ENCODE measurements at regions not wholly inside any gene's neighbourhood (a gene's known extent, or its start where the extent isn't known, plus 50 kb on each side); places are given as distances from the start of the nearest gene placed in this dataset.
A peak's percentile ranks its signal among the peaks of the same experiment; 100 is the strongest.

DNA sequence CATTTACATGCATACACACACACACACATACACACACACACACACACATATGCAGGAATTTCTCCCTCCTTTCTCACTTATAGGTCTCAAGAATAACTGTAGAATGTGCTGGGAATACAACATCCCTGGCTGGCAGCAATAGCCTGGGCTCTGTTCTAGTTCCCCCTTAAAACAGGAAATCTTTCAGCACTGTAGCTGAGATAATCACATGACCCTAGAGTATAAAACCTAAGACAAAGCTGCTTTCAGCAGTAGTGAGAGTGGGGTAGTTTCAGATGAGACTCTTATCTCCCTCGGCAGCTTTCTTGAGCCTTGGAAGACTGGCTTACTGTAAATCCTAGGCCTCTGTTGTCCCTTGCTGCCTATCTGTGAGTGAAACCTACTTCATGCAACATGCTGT lies 137.4 kb upstream of the AKR1E2 start:
- H3K9me3 ChIP-seq (ENCODE audit: low read depth) = no peaks in the 10 kb centered on the region
- WGBS, 2 experiments (ENCODE audit: low coverage in 1 of 2, low lambda C conversion rate in 2 of 2, missing lambda C conversion rate in 2 of 2) = 94 to 100% methylated on average over 1 of the region's 1 CpG
- H4K20me1 ChIP-seq (ENCODE audit: insufficient read depth) = no peaks in the 10 kb centered on the region
- no peaks in the 10 kb centered on the region for H3K79me2 ChIP-seq (ENCODE audit: insufficient read depth)
- DNase-seq = no peak
- no peaks in the 10 kb centered on the region for H3K9me2 ChIP-seq (ENCODE audit: insufficient read depth)
- no peak overlapping the region for H3K4me3 ChIP-seq
- H3K36me3 ChIP-seq (ENCODE audit: low read depth) = no peaks in the 10 kb centered on the region
- H3K27ac ChIP-seq = no peak overlapping the region
- no peak overlapping the region for H3K9ac ChIP-seq
- in situ Hi-C loops (cut with MboI) = no loop called here
- H3K4me2 ChIP-seq (ENCODE audit: unreplicated experiment) = no peak overlapping the region
- H3F3A ChIP-seq (ENCODE audit: insufficient read depth) = peaks cover 30% of the 10 kb centered on the region
- no peak for TF ChIP-seq EZH2 (IDR thresholded peaks at IDR 0.05; ENCODE audit: insufficient read depth, poor library complexity, severe bottlenecking)
- no peak for TF ChIP-seq EZH2phosphoT487 (IDR thresholded peaks at IDR 0.05; ENCODE audit: insufficient read depth, low read depth)
- H2AFZ ChIP-seq = no peak overlapping the region
- H3K4me1 ChIP-seq (ENCODE audit: insufficient read depth) = peaks cover 54% of the 10 kb centered on the region
- H3K27me3 ChIP-seq (replicated peaks; ENCODE audit: insufficient read depth) = no peaks in the 10 kb centered on the region

GRCh38 chr10:4688168-4688567 lies 137.8 kb upstream of the AKR1E2 start:
- Histone ChIP-seq H3K4me1 (ENCODE audit: insufficient read depth) (peaks cover 54% of the 10 kb centered on the region), H3K9me2 (ENCODE audit: insufficient read depth) (no peaks in the 10 kb centered on the region), H3K4me3 (no peak overlapping the region), H3K79me2 (ENCODE audit: insufficient read depth) (no peaks in the 10 kb centered on the region), H3K9me3 (ENCODE audit: low read depth) (no peaks in the 10 kb centered on the region), H3K4me2 (ENCODE audit: unreplicated experiment) (no peak overlapping the region), H3K27me3 (replicated peaks; ENCODE audit: insufficient read depth) (no peaks in the 10 kb centered on the region), H3K9ac (no peak overlapping the region; the same call in 1 of the 2 replicates), H3K36me3 (ENCODE audit: low read depth) (no peaks in the 10 kb centered on the region), H3K27ac (no peak overlapping the region; the same call in 1 of the 2 replicates), H2AFZ (0 out of 2 replicates have a peak overlapping the region, but pooled peaks have one; percentile 26), H4K20me1 (ENCODE audit: insufficient read depth) (no peaks in the 10 kb centered on the region), H3F3A (ENCODE audit: insufficient read depth) (peaks cover 30% of the 10 kb centered on the region)
- no peak for DNase-seq
- in situ Hi-C loops (cut with MboI) = no loop called here
- TF ChIP-seq EZH2phosphoT487 (IDR thresholded peaks at IDR 0.05; ENCODE audit: insufficient read depth, low read depth) (no peak), EZH2 (IDR thresholded peaks at IDR 0.05; ENCODE audit: insufficient read depth, poor library complexity, severe bottlenecking) (no peak)
- 69 to 70% methylated on average over 3 of the region's 3 CpGs for WGBS, 2 experiments (ENCODE audit: low coverage in 1 of 2, low lambda C conversion rate in 2 of 2, missing lambda C conversion rate in 2 of 2)

GRCh38 chr10:4687397-4687796 lies 138.6 kb upstream of the AKR1E2 start:
- Histone ChIP-seq H4K20me1 (ENCODE audit: insufficient read depth) (no peaks in the 10 kb centered on the region), H3K79me2 (ENCODE audit: insufficient read depth) (no peaks in the 10 kb centered on the region), H3K4me2 (ENCODE audit: unreplicated experiment) (peak overlapping the region; percentile 58), H3K9me2 (ENCODE audit: insufficient read depth) (no peaks in the 10 kb centered on the region), H3K36me3 (ENCODE audit: low read depth) (no peaks in the 10 kb centered on the region), H3F3A (ENCODE audit: insufficient read depth) (peaks cover 30% of the 10 kb centered on the region), H3K27me3 (replicated peaks; ENCODE audit: insufficient read depth) (no peaks in the 10 kb centered on the region), H3K9ac (peak overlapping the region; percentile 39), H2AFZ (peak overlapping the region; percentile 26; the same call in 1 of the 2 replicates), H3K27ac (peak overlapping the region; percentile 78), H3K9me3 (ENCODE audit: low read depth) (no peaks in the 10 kb centered on the region), H3K4me3 (no peak overlapping the region), H3K4me1 (ENCODE audit: insufficient read depth) (peaks cover 54% of the 10 kb centered on the region)
- WGBS, 2 experiments (ENCODE audit: low coverage in 1 of 2, low lambda C conversion rate in 2 of 2, missing lambda C conversion rate in 2 of 2) = 18 to 33% methylated on average over 3 of the region's 3 CpGs
- TF ChIP-seq EZH2 (IDR thresholded peaks at IDR 0.05; ENCODE audit: insufficient read depth, poor library complexity, severe bottlenecking) = no peak
- no peak for TF ChIP-seq EZH2phosphoT487 (IDR thresholded peaks at IDR 0.05; ENCODE audit: insufficient read depth, low read depth)
- in situ Hi-C loops (cut with MboI) = no loop called here
- DNase-seq = peak; percentile 46

DNA sequence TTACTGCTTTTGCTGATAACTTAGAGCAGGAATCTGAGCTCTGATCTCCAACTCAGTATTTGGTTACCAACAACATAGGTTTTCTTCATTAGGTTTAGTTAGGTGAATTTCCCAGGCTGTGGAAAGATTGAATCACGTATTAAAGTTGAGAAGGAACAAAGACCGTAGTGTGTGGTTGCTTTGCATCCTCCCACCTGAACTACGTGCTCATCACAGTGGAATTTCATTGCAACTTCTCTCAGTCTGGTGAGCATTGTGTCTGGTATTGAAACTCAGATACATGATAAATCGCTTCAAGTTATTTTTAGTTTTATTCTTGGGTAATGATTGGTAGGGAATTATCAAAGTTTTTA lies 139.4 kb upstream of the AKR1E2 start:
- no peaks in the 10 kb centered on the region for H3K27me3 ChIP-seq (replicated peaks; ENCODE audit: insufficient read depth)
- H3K4me1 ChIP-seq (ENCODE audit: insufficient read depth) = peaks cover 51% of the 10 kb centered on the region
- peaks cover 30% of the 10 kb centered on the region for H3F3A ChIP-seq (ENCODE audit: insufficient read depth)
- H2AFZ ChIP-seq = no peak overlapping the region
- no peaks in the 10 kb centered on the region for H3K9me3 ChIP-seq (ENCODE audit: low read depth)
- peak overlapping the region; percentile 58 for H3K4me2 ChIP-seq (ENCODE audit: unreplicated experiment)
- H4K20me1 ChIP-seq (ENCODE audit: insufficient read depth) = no peaks in the 10 kb centered on the region
- H3K9ac ChIP-seq = peak overlapping the region; percentile 58
- no peaks in the 10 kb centered on the region for H3K9me2 ChIP-seq (ENCODE audit: insufficient read depth)
- in situ Hi-C loops (cut with MboI) = no loop called here
- no peak for TF ChIP-seq EZH2 (IDR thresholded peaks at IDR 0.05; ENCODE audit: insufficient read depth, poor library complexity, severe bottlenecking)
- TF ChIP-seq EZH2phosphoT487 (IDR thresholded peaks at IDR 0.05; ENCODE audit: insufficient read depth, low read depth) = no peak
- no peak overlapping the region for H3K4me3 ChIP-seq
- 15 to 24% methylated on average over 4 of the region's 4 CpGs for WGBS, 2 experiments (ENCODE audit: low coverage in 1 of 2, low lambda C conversion rate in 2 of 2, missing lambda C conversion rate in 2 of 2)
- H3K79me2 ChIP-seq (ENCODE audit: insufficient read depth) = no peaks in the 10 kb centered on the region
- DNase-seq = peak; percentile 92
- H3K36me3 ChIP-seq (ENCODE audit: low read depth) = no peaks in the 10 kb centered on the region
- H3K27ac ChIP-seq = peak overlapping the region; percentile 78
